M059J (cell line): ENCODE measurements at regions not wholly inside any gene's neighbourhood (a gene's known extent, or its start where the extent isn't known, plus 50 kb on each side); places are given as distances from the start of the nearest gene placed in this dataset.
"Not testable (repeated sequence)": the region's sequence is repeated elsewhere in the genome, so short reads cannot be mapped to it uniquely, and the experiment has no call there.

Experiments used
- DNase-seq: peaks from one replicate; pipeline ENCODE4 v3.0.0-alpha.2; 2012; ENCODE audit warnings: low read depth

GRCh38 chr5:57895766-57896165 is 413.2 kb upstream of the ACTBL2 start:
- DNase-seq, result peak; percentile 25

- DNase-seq, result no peak
These were observed 411.3 kb upstream of the ACTBL2 start for GRCh38 chr5:57893926-57894325.

GRCh38 chr5:57891443-57891842 is 408.8 kb upstream of the ACTBL2 start:
- DNase-seq, result peak; percentile 31

- DNase-seq, result peak; percentile 99
These were observed 406.9 kb upstream of the ACTBL2 start for GRCh38 chr5:57889558-57889957.

GRCh38 chr5:57887851-57888621 is 405.4 kb upstream of the ACTBL2 start:
- peak; percentile 87 for DNase-seq

- DNase-seq, result no peak
These were observed 401.9 kb upstream of the ACTBL2 start for GRCh38 chr5:57884346-57885102.

- no peak for DNase-seq
These were observed 397.6 kb upstream of the ACTBL2 start for GRCh38 chr5:57880216-57880615.

- peak; percentile 67 for DNase-seq
These were observed 395.7 kb upstream of the ACTBL2 start for GRCh38 chr5:57878301-57878722.

GRCh38 chr5:57871496-57871895 is 388.9 kb upstream of the ACTBL2 start:
- DNase-seq, result peak; percentile 45

- not testable (repeated sequence) for DNase-seq
These were observed 387.7 kb upstream of the ACTBL2 start for GRCh38 chr5:57870267-57870666.

- DNase-seq, result peak; percentile 97
These were observed 381.1 kb upstream of the ACTBL2 start for GRCh38 chr5:57863661-57864060.

GRCh38 chr5:57862942-57863341 is 380.3 kb upstream of the ACTBL2 start:
- DNase-seq, result no peak

GRCh38 chr5:57862471-57862911 is 379.9 kb upstream of the ACTBL2 start:
- DNase-seq, result peak; percentile 96

GRCh38 chr5:57859626-57860025 is 377.0 kb upstream of the ACTBL2 start:
- peak; percentile 68 for DNase-seq

- DNase-seq, result no peak
These were observed 376.3 kb upstream of the ACTBL2 start for GRCh38 chr5:57858905-57859304.

GRCh38 chr5:57857696-57858095 is 375.1 kb upstream of the ACTBL2 start:
- DNase-seq, result no peak

GRCh38 chr5:57855831-57856230 is 373.2 kb upstream of the ACTBL2 start:
- DNase-seq, result peak; percentile 58

- DNase-seq, result no peak
These were observed 371.5 kb upstream of the ACTBL2 start for GRCh38 chr5:57853929-57854697.

GRCh38 chr5:57850109-57850508 is 367.5 kb upstream of the ACTBL2 start:
- peak; percentile 68 for DNase-seq

- DNase-seq, result peak; percentile 31
These were observed 362.4 kb upstream of the ACTBL2 start for GRCh38 chr5:57845025-57845424.

- DNase-seq, result no peak
These were observed 361.8 kb upstream of the ACTBL2 start for GRCh38 chr5:57844410-57844809.

GRCh38 chr5:57843059-57843367 is 360.4 kb upstream of the ACTBL2 start:
- DNase-seq, result no peak
